ENCODE measurements at regions not wholly inside any gene's neighbourhood (a gene's known extent, or its start where the extent isn't known, plus 50 kb on each side); places are given as distances from the start of the nearest gene placed in this dataset.

DNA sequence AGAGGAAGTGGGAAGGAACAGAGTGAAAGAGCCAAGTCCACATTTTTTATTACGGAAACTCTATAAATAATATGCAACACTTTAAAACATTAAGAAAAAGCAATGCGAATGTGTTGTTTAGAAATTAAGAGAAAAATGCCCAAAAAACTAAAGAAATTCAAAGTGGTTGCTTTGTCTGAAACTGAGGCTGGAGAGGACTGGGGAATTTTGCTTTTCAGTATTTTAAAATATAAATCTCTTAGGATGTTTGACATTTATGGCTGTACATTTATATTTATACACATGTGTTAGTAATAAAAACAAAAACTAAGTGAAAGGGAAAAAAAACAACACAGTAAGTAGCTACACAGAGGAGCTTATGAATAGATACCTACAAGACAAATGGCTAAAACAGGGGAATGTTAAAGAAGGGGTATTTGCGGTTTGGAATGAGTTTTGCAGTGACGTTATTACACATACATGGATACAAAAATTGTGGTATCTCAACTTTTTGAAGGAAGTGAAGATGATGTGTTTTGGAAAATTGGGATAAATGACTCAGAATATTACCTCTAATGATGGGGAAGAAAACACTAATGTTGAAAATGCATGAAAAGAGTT lies 97.0 kb upstream of the DRD2 start:
- TF ChIP-seq CTCF (IDR thresholded peaks at IDR 0.05) (no peak), POLR2A (IDR thresholded peaks at IDR 0.05) (no peak)
